GM19455 (cell line): ENCODE measurements at regions not wholly inside any gene's neighbourhood (a gene's known extent, or its start where the extent isn't known, plus 50 kb on each side); places are given as distances from the start of the nearest gene placed in this dataset.
"Not testable (repeated sequence)": the region's sequence is repeated elsewhere in the genome, so short reads cannot be mapped to it uniquely, and the experiment has no call there.

ENCODE experiments used
- ATAC-seq: cut with Tn5 transposase; IDR thresholded peaks from one replicate; pipeline ENCODE4 v1.9.1; 2021; ENCODE audit not compliant: unreplicated experiment

DNA sequence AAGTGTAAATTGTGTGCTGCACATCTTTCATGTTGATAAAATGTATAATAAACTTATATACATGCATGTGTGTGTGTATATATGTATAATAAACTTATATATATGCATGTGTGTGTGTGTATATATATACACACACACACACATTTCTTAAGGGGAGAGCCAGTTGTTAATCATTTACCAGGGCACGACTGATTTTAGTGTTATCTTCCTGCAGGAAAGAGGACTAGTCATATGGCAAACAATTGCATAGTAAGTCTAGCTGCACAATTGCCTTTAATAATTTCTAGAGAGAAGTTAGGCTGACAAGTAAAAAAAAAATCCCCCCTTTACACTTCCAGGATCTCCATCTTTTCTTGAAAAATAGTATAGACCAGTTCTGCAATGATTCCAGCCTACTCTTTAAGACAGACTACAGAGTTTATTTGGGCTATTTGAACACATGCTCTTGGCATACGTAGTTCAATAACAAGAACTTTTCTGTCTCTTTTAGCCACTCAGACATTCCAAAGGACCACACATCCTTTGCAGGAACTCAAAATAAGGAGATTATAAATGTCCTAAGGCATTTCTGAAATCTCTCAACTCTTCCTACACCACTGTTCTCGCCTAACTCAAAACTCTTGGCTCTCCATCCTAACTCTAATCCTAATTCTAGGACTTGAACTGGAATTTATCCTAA, 163.6 kb upstream of the SETMAR start:
- no peak for ATAC-seq

DNA sequence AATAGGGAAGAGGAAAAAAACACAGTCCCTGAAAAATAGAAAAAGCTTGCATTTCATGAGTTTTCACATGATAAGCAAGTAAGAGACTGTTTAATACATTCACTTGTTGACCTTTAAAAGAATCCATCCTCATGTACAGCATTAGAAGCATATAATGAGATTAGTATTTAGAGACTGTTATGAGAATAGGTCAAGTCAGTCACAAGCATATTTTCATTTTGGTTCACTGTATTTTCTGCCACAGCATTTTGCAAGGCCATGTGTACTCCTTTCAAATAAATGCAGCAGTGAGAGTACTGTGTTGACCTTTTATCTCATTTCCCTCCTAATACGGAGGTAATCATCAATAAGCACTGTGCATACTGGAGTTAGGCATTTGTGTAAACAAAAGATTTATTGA, 162.2 kb upstream of the SETMAR start:
- ATAC-seq = no peak

DNA sequence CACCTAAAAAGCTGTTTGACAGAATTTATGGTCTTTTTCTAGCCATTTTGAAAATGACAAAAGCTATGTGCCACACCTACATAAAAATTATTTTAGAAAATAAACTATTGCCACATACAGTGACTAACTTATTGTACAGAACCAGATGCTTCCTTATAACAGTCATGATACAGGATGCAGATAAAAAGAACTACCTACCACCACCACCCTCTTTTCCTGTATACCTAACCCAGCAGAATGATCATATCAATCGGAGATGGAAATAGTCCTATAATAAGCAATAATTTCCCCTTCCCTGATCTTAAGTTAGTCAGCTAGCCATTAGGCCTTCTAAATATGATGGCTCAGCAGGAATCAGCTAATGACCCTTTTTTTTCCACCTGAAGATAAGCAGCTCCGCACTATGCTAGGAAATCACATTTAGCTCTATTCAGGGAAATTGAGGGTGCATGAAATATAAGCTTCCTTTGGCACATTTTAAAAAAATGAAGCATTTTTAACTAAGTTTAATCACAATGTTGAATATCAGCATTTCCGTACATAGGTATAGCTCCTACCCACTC, 155.5 kb upstream of the SETMAR start:
- no peak for ATAC-seq

DNA sequence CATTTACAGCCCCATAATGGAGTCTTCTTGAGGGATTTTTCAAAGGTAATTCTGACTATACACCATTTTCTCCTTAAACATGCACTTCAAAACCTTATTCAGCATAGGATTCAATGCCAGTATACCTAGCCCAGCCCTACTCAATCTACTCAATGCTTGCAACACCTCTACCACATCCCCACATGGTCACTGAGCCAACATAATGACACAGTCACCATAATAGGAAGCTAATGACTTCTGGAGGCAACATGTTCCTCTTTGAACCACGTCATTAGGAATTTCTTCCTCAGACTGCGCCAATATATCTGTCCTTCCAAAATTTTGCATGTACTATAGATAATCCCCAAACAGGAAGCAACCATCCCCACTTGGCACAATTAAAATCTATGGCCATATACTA, 153.9 kb upstream of the SETMAR start:
- ATAC-seq = no peak

DNA sequence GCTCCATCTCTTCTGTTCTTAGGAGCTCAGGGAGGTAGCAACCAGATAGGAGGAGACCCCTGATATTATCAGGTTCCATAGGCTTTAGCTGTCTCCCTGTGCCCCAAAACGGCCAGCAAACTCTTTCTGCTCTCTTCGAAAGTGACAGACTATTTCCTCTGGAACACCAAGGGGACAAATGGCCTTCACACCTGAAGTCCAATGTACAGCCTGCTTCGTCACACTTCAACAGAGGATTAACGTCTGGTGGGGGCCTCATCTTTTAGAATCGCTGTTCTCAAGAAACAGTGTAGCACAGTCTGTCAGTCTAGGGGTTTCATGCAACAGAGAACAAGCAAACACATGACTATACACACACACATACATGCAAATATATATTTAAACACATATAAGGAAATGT, 152.4 kb upstream of the SETMAR start:
- ATAC-seq = no peak

DNA sequence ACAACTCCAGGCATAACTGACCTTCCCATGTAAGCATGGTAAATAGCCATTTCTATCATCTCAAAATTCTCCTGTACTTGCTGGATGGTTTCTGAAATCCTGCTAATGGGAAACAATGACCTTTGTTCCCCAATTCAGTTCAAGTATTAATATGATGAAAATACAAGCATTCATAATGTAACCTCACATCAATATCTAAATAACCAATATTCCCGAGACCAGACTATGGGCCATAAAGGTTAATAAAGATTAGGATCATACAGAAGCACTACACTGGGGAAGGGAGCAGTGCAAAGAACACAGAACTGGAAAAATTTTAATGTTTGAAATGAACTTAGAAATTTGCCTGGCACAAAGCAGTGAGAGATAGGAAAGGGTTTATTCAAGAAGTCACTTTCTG, 151.3 kb upstream of the SETMAR start:
- no peak for ATAC-seq

DNA sequence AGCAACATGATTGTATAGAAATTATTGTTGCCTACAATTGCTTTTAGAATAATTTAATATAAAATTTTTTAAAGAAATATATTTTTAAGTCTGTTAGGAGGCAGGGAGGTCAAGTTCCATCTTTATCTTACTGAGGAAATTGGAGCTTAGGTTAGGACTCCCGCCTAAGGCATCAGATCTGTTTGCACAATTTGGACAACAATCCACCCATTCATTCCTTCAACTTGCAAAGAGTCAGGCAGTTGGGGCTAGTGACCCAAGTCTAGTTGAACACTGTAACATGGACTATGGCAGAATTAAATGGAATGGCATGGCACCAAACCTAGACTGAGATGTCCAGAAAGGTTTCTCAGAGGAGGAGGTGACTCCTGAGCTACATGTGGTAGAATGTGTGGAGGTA, 149.4 kb upstream of the SETMAR start:
- no peak for ATAC-seq

DNA sequence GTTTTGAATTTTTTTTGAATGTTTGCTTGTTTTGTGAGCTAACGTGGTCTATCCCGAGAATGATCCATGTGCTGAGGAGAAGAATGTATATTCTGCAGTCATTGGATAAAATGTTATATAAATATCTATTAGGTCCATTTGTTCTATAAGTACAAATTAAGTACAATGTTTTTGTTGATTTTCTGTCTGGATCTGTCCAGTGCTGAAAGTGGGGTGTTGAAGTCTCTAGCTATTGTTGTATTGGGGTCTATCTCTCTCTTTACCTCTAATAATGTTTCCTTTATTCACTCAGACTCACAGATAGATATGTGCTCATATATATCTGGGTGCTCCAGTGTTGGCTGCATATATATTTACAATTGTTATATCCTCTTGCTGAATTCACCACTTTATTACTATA, 144.8 kb upstream of the SETMAR start:
- ATAC-seq = no peak

DNA sequence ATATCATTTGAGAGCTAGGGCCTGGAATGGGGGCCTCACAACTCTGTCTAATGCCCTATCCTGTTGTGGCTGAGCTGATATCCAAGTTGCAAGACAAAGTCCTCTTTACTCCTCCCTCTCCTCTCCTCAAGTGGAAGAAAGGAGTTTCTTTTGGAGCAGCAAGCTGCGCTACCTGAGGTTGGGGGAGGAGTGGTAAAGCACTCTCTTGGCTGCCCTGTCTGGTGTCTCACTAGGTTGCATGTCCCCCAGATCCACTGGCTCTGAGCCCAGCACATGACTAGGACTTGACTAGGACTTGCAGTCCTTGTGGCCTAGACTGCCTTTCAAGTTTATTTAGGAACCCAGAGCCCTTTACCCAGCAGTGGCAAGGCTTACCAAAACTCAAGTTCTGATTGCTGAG, 141.1 kb upstream of the SETMAR start:
- ATAC-seq = no peak

DNA sequence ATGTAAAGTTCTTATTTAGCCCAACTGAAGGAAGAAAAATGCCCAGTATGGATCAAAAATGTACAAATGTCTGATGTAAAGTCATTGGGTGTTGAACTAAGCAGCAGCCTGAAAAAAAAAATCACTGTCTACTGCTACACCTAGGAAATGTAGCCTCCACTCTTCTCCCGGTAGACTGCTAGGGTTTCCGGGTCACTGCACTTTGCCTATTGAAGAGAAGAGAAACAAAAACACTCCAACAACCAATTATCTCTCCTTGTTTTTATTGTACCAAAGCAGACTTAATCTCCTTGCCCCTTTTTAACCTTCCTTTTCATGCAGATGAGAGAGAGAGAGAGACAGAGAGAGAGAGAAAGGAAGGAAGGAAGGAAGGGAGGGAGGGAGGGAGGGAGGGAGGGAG, 140.2 kb upstream of the SETMAR start:
- no peak for ATAC-seq

DNA sequence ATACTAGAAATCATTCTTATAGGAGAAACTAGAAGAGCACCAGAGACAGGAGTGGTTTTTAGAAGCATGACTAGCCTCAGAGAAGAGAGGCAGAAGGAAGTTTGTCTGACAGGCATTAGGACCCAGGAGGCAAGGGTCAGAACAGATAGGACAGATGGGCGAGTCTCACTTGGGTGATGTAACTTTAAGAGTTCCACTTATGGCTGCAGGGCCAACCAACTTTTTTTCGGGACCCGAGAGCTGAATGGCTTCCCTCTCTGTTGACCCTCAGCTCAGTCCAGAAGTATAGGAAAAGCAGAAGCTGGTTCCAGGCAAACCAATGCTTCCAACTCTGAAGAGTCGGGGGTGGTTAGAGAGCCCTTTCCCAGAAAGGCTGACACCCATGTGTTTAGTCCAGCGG, 136.6 kb upstream of the SETMAR start:
- no peak for ATAC-seq

DNA sequence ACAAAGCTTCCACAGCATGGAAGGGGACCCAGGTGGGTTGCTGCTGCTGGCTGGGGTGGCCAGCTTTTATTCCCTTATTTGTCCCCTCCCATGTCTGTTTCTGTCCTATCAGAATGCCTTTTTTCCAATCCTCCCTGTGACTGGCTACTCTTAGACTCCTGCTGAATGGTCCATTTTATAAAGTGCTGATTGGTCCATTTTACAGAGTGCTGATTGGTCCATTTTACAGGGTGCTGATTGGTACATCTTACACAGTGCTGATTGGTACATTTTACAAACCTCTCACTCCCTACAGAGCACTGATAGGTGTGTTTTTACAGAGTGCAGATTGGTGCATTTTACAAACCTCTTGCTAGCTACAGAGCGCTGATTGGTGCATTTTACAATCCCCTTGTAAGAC, 135.9 kb upstream of the SETMAR start:
- ATAC-seq = not testable (repeated sequence)

DNA sequence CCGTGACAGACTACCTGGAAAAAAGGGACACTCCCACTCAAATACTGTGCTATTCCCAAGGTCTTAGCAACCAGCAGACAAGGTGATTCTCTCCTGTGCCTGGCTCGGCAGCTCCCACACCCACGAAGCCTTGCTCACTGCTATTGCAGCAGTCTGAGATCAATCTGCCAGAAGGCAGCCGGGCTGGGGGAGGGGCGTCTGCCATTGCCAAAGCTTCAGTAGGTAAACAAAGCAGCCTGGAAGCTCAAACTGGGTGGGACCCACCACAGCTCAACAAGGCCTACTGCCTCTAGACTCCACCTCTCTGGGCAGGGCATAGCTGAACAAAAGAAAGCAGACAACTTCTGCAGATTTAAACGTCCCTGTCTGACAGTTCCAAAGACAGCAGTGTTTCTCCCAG, 128.4 kb upstream of the SETMAR start:
- ATAC-seq = no peak

DNA sequence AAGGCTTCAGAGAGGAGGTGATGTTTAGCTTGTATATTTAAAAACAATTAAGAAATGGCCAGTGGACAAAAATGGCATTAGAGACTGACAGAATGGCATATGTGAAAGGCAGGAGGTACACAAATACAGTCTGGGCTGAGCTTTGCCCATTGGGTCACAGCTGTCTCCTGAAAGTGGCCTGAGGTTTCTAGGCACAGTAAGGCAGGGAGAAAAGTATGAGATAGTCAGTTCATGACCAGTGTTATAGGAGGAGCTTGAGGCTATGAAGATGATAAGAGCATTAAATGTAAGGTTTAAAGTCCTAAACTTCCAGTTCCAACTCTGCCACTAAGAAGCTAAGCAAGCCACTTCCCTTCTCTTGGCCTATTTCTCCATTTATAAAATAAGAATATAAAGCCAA, 111.2 kb upstream of the SETMAR start:
- ATAC-seq = no peak

DNA sequence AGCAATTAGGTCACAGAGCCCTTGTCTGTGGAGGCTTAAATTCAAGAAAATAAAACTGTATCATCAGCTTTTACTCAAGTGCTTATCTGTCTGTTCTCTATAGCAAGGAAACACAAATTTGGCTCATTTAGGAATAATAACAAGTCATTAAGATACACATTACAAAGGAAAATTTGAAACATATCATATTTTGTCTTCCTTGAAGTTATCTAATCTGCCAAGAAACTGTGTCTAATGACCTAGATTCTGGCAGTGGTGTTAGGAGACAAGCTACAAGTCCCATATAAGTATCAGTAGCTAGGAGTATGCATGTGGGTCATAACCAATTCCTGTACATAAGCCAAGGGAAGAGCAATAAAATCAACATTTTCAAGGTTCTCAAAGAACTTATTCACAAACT, 108.2 kb upstream of the SETMAR start:
- no peak for ATAC-seq

DNA sequence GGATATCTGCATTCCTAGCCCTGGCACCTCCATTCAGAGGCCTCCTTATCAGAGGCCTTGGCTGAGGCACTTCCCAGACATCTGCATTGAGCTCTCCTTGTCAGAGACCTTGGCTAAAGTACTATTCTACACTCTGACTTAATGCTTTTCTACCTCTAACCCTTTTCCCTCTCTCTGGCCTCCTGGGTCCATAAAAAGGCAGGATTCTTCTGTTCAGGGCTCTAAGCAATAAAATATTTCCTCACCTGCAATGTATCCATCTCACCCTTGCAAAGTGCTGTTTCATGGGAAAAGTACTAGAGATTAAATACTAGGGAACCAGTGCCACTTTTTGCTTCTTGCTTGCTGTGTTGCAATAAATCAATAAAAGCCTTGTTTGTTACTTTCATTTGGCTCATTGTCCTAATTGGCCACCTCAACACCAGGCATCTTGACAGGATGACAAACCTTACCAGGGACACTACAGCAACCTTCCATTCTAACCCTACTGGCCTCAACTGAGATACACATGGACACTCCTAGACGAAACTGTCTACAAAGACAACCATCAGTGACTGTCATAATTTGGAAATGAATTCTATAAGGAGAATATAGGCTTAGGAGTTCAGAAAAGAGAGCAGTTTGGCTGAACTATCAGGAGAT, 106.5 kb upstream of the SETMAR start:
- no peak for ATAC-seq

DNA sequence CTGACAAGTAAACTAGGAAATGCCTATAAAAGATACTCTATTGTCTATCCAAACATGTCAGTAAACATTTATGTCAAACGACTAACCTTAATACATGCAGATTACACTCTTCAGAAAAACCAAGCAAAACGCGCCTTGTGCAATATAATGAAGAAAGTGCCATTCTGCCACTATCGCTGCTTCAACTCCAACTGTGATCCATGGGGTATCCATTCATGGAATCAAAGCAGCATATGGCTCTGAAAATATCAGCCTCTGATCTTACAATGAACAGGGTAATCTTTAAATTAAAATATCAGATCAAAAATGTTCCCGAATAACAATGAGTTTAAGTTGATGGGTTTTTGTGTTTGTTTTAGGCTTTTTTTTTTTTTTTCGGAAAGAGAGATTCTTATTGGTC, 105.5 kb upstream of the SETMAR start:
- no peak for ATAC-seq

DNA sequence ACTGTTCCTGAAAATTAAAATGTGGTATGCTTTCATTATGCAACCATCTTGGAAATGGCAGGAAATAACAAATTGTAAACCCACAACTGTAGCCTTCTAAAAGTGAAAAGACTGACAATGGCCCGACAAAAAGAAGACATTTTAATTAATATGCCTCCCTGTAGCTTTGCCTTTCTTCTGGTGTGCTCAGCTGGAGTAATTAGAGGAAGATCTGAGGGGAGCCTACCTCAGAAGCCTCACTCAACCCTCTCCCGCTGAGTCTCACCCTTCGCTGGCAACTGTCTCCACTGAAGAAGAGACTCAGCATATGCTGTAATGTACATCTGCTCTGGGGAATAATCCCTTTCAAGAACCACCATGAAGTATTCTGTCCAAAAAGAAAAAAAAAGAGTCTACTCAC, 104.7 kb upstream of the SETMAR start:
- ATAC-seq = no peak

DNA sequence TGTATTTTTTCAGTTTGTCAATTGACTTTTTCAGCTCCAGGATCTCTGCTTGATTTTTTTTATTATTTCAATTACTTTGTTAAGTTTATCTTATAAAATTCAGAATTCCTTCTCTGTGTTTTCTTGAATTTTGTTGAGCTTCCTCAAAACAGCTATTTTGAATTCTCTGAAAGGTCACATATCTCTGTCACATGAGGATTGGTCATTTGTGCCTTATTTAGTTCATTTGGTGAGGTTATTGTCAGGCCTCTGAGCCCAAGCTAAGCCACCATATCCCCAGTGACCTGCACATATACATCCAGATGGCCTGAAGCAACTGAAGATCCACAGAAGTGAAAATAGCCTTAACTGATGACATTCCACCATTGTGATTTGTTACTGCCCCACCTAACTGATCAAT, 98.4 kb upstream of the SETMAR start:
- not testable (repeated sequence) for ATAC-seq

DNA sequence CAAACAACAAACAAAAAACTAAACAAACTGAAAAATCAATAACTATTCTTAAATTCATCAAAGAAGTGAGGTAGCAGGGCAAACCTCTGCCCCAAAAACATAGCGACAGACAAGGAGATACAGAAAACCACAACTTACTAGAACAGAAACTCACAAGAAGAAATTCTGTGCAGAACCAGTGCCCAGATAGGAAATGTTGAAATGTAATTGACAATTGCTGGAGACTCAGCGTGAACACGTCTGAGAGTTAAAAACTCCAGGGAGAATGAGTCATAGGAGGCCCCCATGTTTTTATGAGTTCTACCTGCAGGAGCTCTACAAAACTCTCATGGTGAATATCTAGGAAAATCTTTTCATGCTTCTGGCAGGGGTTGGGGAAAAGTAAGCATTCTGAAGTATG, 95.5 kb upstream of the SETMAR start:
- no peak for ATAC-seq

DNA sequence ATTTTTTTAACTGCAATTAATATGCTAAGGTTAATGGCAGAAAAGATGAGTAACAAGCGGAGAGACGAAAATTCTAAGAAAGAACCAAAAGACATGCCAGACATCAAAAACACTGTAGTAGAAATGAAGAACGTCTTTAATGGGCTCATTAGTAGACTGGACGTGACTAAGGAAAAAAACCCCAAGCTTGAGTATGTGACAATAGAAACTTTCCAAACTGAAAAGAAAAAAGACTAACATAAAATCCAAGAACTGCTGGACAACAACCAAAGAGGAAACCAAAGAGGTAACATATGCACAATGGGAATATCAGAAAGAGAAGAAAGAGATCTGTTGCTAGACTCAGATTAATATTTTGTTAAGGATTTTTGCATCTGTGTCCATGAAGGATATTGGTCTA, 94.6 kb upstream of the SETMAR start:
- ATAC-seq = no peak

DNA sequence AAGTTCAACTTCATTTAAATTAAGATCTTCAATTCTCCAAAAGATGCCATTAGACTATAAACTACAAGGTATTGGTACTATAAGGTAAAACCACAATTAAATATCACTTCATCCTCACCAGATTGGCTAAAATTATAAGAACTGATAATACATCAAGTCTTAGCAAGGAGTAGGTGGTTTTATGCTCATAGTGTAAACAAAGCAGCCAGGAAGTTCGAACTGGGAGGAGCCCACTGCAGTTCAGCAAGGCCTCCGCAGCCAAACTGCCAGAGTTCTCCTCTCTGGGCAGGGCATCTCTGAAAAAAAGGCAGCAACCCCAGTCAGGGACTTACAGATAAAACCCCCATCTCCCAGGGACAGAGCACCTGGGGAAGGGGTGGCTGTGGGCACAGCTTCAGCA, 91.6 kb upstream of the SETMAR start:
- no peak for ATAC-seq

DNA sequence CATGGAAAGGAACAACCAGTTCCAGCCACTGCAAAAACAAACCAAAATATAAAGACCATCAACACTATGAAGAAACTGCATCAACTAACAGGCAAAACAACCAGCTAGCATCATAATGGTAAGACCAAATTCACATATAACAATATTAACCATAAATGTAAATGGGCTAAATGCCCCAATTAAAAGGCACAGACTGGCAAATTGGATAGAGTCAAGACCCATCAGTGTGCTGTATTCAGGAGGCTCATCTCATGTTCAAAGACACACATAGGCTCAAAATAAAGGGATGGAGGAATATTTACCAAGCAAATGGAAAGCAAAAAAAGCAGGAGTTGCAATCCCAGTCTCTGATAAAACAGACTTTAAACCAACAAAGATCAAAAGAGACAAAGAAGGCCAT, 89.7 kb upstream of the SETMAR start:
- ATAC-seq = not testable (repeated sequence)
